Heart right ventricle (tissue), 16 donors: ENCODE measurements at regions not wholly inside any gene's neighbourhood (a gene's known extent, or its start where the extent isn't known, plus 50 kb on each side); places are given as distances from the start of the nearest gene placed in this dataset.

Experiments
- ATAC-seq, 8 donors: fragments of 200-7000 bp; cut with Tn5 transposase; one replicate each; pipeline ENCODE4 v1.9.1; 2020; ENCODE audit warnings: mild to moderate bottlenecking in 8 of 8, moderate library complexity in 8 of 8, moderate number of reproducible peaks in 1 of 8
- DNase-seq, 2 donors: peaks; one replicate each; pipeline ENCODE4 v3.0.0-alpha.2; 2020
- H3K27ac ChIP-seq, 10 donors: fragments of 200-600 bp; sonication (generic) in 2 of 10; one replicate each; pipeline versions ENCODE4 v1.5.0 to v1.8.0; 2020 to 2022; ENCODE audit warnings: mild to moderate bottlenecking in 3 of 10
- H3K27me3 ChIP-seq, 7 donors: fragments of 200-600 bp; one replicate each; pipeline ENCODE4 v1.8.0; 2021 to 2022; ENCODE audit warnings: mild to moderate bottlenecking in 2 of 7
- H3K36me3 ChIP-seq, 9 donors: fragments of 200-600 bp; sonication (generic) in 1 of 9; one replicate each; pipeline versions ENCODE4 v1.5.0 to v1.8.0; 2020 to 2022; ENCODE audit warnings: mild to moderate bottlenecking in 2 of 9
- H3K4me1 ChIP-seq, 9 donors: fragments of 200-600 bp; sonication (generic) in 1 of 9; one replicate each; pipeline versions ENCODE4 v1.5.0 to v1.8.0; 2020 to 2022; ENCODE audit warnings: mild to moderate bottlenecking in 4 of 9
- H3K4me3 ChIP-seq, 10 donors: fragments of 200-600 bp; sonication (generic) in 2 of 10; one replicate each; pipeline versions ENCODE4 v1.5.0 to v1.8.0; 2020 to 2022; ENCODE audit warnings: mild to moderate bottlenecking in 7 of 10, moderate library complexity in 2 of 10
- H3K9me3 ChIP-seq, 11 donors: fragments of 200-600 bp in 10 of 11; sonication (generic) in 2 of 11; one replicate each; pipeline versions ENCODE4 v1.5.0 to v1.8.0; 2013 to 2022; ENCODE audit warnings: mild to moderate bottlenecking in 2 of 11, control low read depth in 1 of 11, moderate library complexity in 1 of 11
- CTCF ChIP-seq, 9 donors: fragments of 200-600 bp; sonication (generic) in 2 of 9; IDR thresholded peaks; one replicate each; pipeline versions ENCODE4 v1.5.0 to v1.8.0; 2021 to 2022; ENCODE audit warnings: antibody characterized with exemption in 9 of 9, mild to moderate bottlenecking in 5 of 9, moderate library complexity in 1 of 9
- WGBS, 2 donors: extraction: QIAGEN DNeasy Blood & Tissue Kit; methylation state at CpG; one replicate each; pipeline ENCODE4 v1.1.7; 2013; ENCODE audit warnings: inconsistent platforms in 1 of 2; 5-methylcytosine and 5-hydroxymethylcytosine counted together
- intact Hi-C, 10 donors: fragments of 100-400 bp; cut with DNase I; formaldehyde crosslinking; loops; one replicate each; pipeline versions ENCODE4 v1.11.1 to v1.14.2; 2022
- donor health status: Arrhythmogenic right ventricular cardiomyopathy.
- donor health status: ischemic (EF 13 %, LVEDD 7.1; RV severe dilation, severe dysfunction).
- donor health status: healthy with polysubstance abuse.
- donor health status: DM: no; HTN: yes; CAD: no.
- donor health status: DM: no; HTN: no; CAD: no.
- donor health status: ischemic (EF 25% LVEDD 6.9; RV normal size, moderate dysfunction).
- donor health status: ischemic (EF 25% LVEDD 5.7; RV mildly dilated, moderate dysfunction).
- donor health status: healthy.
- donor health status: DM: yes; HTN: yes; CAD: no.
- donor health status: Ischemic cardiomyopathy.
- donor health status: ischemic (EF 35%, LVEDD 5.7; RV mildly dilated, moderate dysfunction).
- donor health status: nonischemic (EF 11% LVEDD 7.7; RV severe dilation, severe dysfunction).
- donor health status: DM: yes; HTN: yes; CAD: no.
- donor health status: PGD.
- donor health status: ischemic (EF 29% LVEDD 5.4; RV normal size, mild dysfunction).
- donor health status: nonischemic (EF 23%, LVEDD 6.1; RV moderate dilation, normal function).

- no peak for TF ChIP-seq CTCF (IDR thresholded peaks at IDR 0.05)
- intact Hi-C loops: no loop called here
- Histone ChIP-seq H3K4me1 (no peaks in the 10 kb centered on the region), H3K9me3 (peaks cover 0 to 11% (median 4%) of the 10 kb centered on the region in 11 donors), H3K4me3 (no peak overlapping the region), H3K36me3 (no peaks in the 10 kb centered on the region), H3K27ac (no peak overlapping the region), H3K27me3 (peaks cover 0 to 5% (median 3%) of the 10 kb centered on the region in 7 donors)
- ATAC-seq (no peak), DNase-seq (no peak)
- 82 to 85% methylated on average over 3 of the region's 3 CpGs for WGBS, 2 donors
These were observed 176.3 kb upstream of the PRNP start for GRCh38 chr20:4509825-4510522.

GRCh38 chr20:4508773-4509172 is 177.5 kb upstream of the PRNP start:
- no peaks in the 10 kb centered on the region for H3K4me1 ChIP-seq
- ATAC-seq (no peak), DNase-seq (no peak)
- no peak overlapping the region for H3K27ac ChIP-seq
- H3K9me3 ChIP-seq: peaks cover 0 to 11% (median 4%) of the 10 kb centered on the region in 11 donors
- 83 to 85% methylated on average over 3 of the region's 3 CpGs for WGBS, 2 donors
- no peak overlapping the region for H3K4me3 ChIP-seq
- TF ChIP-seq CTCF (IDR thresholded peaks at IDR 0.05): no peak
- H3K27me3 ChIP-seq: peaks cover 0 to 9% (median 4%) of the 10 kb centered on the region in 7 donors
- H3K36me3 ChIP-seq: no peaks in the 10 kb centered on the region
- intact Hi-C loops: no loop called here

- H3K36me3 ChIP-seq: no peaks in the 10 kb centered on the region
- DNase-seq (no peak), ATAC-seq (no peak)
- intact Hi-C loops: no loop called here
- 35 to 39% methylated on average over 6 of the region's 6 CpGs for WGBS, 2 donors
- no peak for TF ChIP-seq CTCF (IDR thresholded peaks at IDR 0.05)
- H3K27me3 ChIP-seq: peaks cover 0 to 11% (median under 1%) of the 10 kb centered on the region in 7 donors
- peaks cover 0 to 11% (median 4%) of the 10 kb centered on the region in 11 donors for H3K9me3 ChIP-seq
- H3K27ac ChIP-seq: no peak overlapping the region
- no peaks in the 10 kb centered on the region for H3K4me1 ChIP-seq
- no peak overlapping the region for H3K4me3 ChIP-seq
These were observed 179.0 kb upstream of the PRNP start for GRCh38 chr20:4507288-4507719.

GRCh38 chr20:4504814-4505213 is 181.4 kb upstream of the PRNP start:
- Histone ChIP-seq H3K4me1 (no peaks in the 10 kb centered on the region), H3K4me3 (no peak overlapping the region), H3K36me3 (no peaks in the 10 kb centered on the region), H3K9me3 (peaks cover 0 to 21% (median 3%) of the 10 kb centered on the region in 11 donors), H3K27me3 (peaks cover 0 to 9% (median 0%) of the 10 kb centered on the region in 7 donors), H3K27ac (no peak overlapping the region)
- intact Hi-C loops: no loop called here
- ATAC-seq (no peak), DNase-seq (no peak)
- TF ChIP-seq CTCF (IDR thresholded peaks at IDR 0.05): no peak
- WGBS, 2 donors: 85% methylated on average over 4 of the region's 4 CpGs
